ENCODE measurements at regions not wholly inside any gene's neighbourhood (a gene's known extent, or its start where the extent isn't known, plus 50 kb on each side); places are given as distances from the start of the nearest gene placed in this dataset.

GRCh38 chr6:8829296-8829695 is 394.0 kb upstream of the SLC35B3 start:
- intact Hi-C loops (cut with DNase I), result no loop called here

GRCh38 chr6:8828376-8828775 is 393.0 kb upstream of the SLC35B3 start:
- H3K27ac ChIP-seq, result no peak overlapping the region
- H3K9me3 ChIP-seq, result no peaks in the 10 kb centered on the region
- H3K4me3 ChIP-seq (replicated peaks in 1 of 3), result no peak overlapping the region
- intact Hi-C loops (cut with DNase I), result no loop called here
- no peaks in the 10 kb centered on the region for H3K4me1 ChIP-seq
- no peak for DNase-seq
- H3K27me3 ChIP-seq, result no peaks in the 10 kb centered on the region
- no peaks in the 10 kb centered on the region for H3K36me3 ChIP-seq
- TF ChIP-seq CTCF (IDR thresholded peaks at IDR 0.05) (no peak), POLR2A (IDR thresholded peaks at IDR 0.05) (no peak)
- 94 to 95% methylated on average over 4 of the region's 4 CpGs for WGBS, 2 donors

More at GRCh38 chr6:8829296-8829695, 394.0 kb upstream of the SLC35B3 start:
- Histone ChIP-seq H3K27me3 (no peaks in the 10 kb centered on the region), H3K36me3 (no peaks in the 10 kb centered on the region), H3K4me3 (replicated peaks in 1 of 3) (no peak overlapping the region), H3K9me3 (no peaks in the 10 kb centered on the region), H3K27ac (no peak overlapping the region), H3K4me1 (no peaks in the 10 kb centered on the region)
- WGBS, 2 donors, result 80 to 81% methylated on average over 4 of the region's 4 CpGs
- no peak for DNase-seq
- TF ChIP-seq POLR2A (IDR thresholded peaks at IDR 0.05) (no peak), CTCF (IDR thresholded peaks at IDR 0.05) (no peak)

GRCh38 chr6:8825726-8826125 is 390.4 kb upstream of the SLC35B3 start:
- intact Hi-C loops (cut with DNase I), result no loop called here
- Histone ChIP-seq H3K4me1 (no peaks in the 10 kb centered on the region), H3K4me3 (replicated peaks in 1 of 3) (no peak overlapping the region), H3K36me3 (no peaks in the 10 kb centered on the region), H3K27ac (no peak overlapping the region), H3K9me3 (no peaks in the 10 kb centered on the region), H3K27me3 (no peaks in the 10 kb centered on the region)
- DNase-seq, result no peak
- TF ChIP-seq POLR2A (IDR thresholded peaks at IDR 0.05), result no peak
- TF ChIP-seq CTCF (IDR thresholded peaks at IDR 0.05), result no peak

GRCh38 chr6:8821981-8822381 is 386.6 kb upstream of the SLC35B3 start:
- intact Hi-C loops (cut with DNase I), result no loop called here

GRCh38 chr6:8820313-8820712 is 385.0 kb upstream of the SLC35B3 start:
- Histone ChIP-seq H3K4me3 (replicated peaks in 1 of 3) (no peak overlapping the region), H3K36me3 (no peaks in the 10 kb centered on the region), H3K4me1 (peaks cover 0 to 4% of the 10 kb centered on the region in 2 donors), H3K27ac (no peak overlapping the region), H3K27me3 (no peaks in the 10 kb centered on the region), H3K9me3 (no peaks in the 10 kb centered on the region)
- intact Hi-C loops (cut with DNase I), result no loop called here
- no peak for DNase-seq
- TF ChIP-seq CTCF (IDR thresholded peaks at IDR 0.05) (no peak), POLR2A (IDR thresholded peaks at IDR 0.05) (no peak)

More at GRCh38 chr6:8821981-8822381, 386.6 kb upstream of the SLC35B3 start:
- Histone ChIP-seq H3K27me3 (no peaks in the 10 kb centered on the region), H3K4me1 (peaks cover 0 to 4% of the 10 kb centered on the region in 2 donors), H3K27ac (no peak overlapping the region), H3K9me3 (no peaks in the 10 kb centered on the region), H3K36me3 (no peaks in the 10 kb centered on the region), H3K4me3 (replicated peaks in 1 of 3) (no peak overlapping the region)
- DNase-seq, result no peak
- TF ChIP-seq POLR2A (IDR thresholded peaks at IDR 0.05) (no peak), CTCF (IDR thresholded peaks at IDR 0.05) (no peak)
- WGBS, 2 donors, result 89% methylated on average over 3 of the region's 3 CpGs
